IMR-90 (cell line): ENCODE measurements at regions not wholly inside any gene's neighbourhood (a gene's known extent, or its start where the extent isn't known, plus 50 kb on each side); places are given as distances from the start of the nearest gene placed in this dataset.

Source experiments
- ATAC-seq: fragments of 200-7000 bp; cut with Tn5 transposase; 2 replicates; pipeline ENCODE4 v1.9.1; 2020; ENCODE audit warnings: low read depth, mild to moderate bottlenecking, moderate library complexity
- BruUV-seq: library from RNA; stranded (reverse); fragments of 400-500 nt; replicated peaks from 2 replicates; lab custom pipeline; 2021; lab: Mats Ljungman, UMichigan
- CTCF ChIA-PET: fragments of 300-600 bp; formaldehyde crosslinking; extraction: SDS; loops from one replicate; lab custom pipeline; 2021; ENCODE audit warnings: antibody characterized with exemption; lab: Yijun Ruan, JAX
- POLR2A ChIA-PET: fragments of 300-600 bp; sonication (Branson Sonifier 250); formaldehyde crosslinking; loops from one replicate; lab custom pipeline; 2022; ENCODE audit warnings: antibody characterized with exemption; ENCODE audit not compliant: unreplicated experiment; lab: Charles Lee
- DNase-seq: peaks from one replicate; pipeline ENCODE4 v3.0.0; 2013
- H2AFZ ChIP-seq: replicated peaks from 2 replicates; pipeline ENCODE3; 2013; ENCODE audit warnings: low read length, mild to moderate bottlenecking; ENCODE audit not compliant: poor library complexity
- H2AK5ac ChIP-seq: 2 replicates; pipeline ENCODE4 v1.6.1; 2013; ENCODE audit warnings: low read depth, low read length, inconsistent platforms
- H2AK9ac ChIP-seq: replicated peaks from 2 replicates; pipeline ENCODE3; 2013; ENCODE audit warnings: mild to moderate bottlenecking, low read depth, low read length, moderate library complexity; ENCODE audit not compliant: poor library complexity
- H2BK120ac ChIP-seq: 2 replicates; pipeline ENCODE4 v1.6.1; 2013; ENCODE audit warnings: low read depth, low read length, inconsistent platforms
- H2BK15ac ChIP-seq: 3 replicates; pipeline ENCODE4 v1.6.1; 2013; ENCODE audit warnings: low read depth, low read length, inconsistent platforms
- H2BK20ac ChIP-seq: 2 replicates; pipeline ENCODE4 v1.6.1; 2013; ENCODE audit warnings: low read depth, mild to moderate bottlenecking, inconsistent platforms, low read length, moderate library complexity
- H2BK5ac ChIP-seq: 2 replicates; pipeline ENCODE4 v1.6.1; 2013; ENCODE audit warnings: mild to moderate bottlenecking, low read depth, low read length, inconsistent platforms; ENCODE audit not compliant: poor library complexity, severe bottlenecking
- H3K14ac ChIP-seq: replicated peaks from 2 replicates; pipeline ENCODE4 v1.6.1; 2013; ENCODE audit warnings: low read depth, low read length, inconsistent platforms
- H3K18ac ChIP-seq: 2 replicates; pipeline ENCODE4 v1.6.1; 2013; ENCODE audit warnings: low read depth, low read length, control low read depth
- H3K23ac ChIP-seq: 2 replicates; pipeline ENCODE4 v1.6.1; 2013; ENCODE audit warnings: low read depth, low read length, inconsistent platforms
- H3K27ac ChIP-seq: 2 replicates; pipeline ENCODE4 v1.5.1; 2013; ENCODE audit warnings: mild to moderate bottlenecking, control low read depth, low read length; ENCODE audit not compliant: insufficient read depth
- H3K27me3 ChIP-seq: 2 replicates; pipeline ENCODE4 v1.6.1; 2013; ENCODE audit warnings: low read length; ENCODE audit not compliant: control insufficient read depth, insufficient read depth
- H3K36me3 ChIP-seq: 2 replicates; pipeline ENCODE4 v1.6.1; 2013; ENCODE audit warnings: low read length, mixed read lengths; ENCODE audit not compliant: control insufficient read depth, insufficient read depth
- H3K4ac ChIP-seq: 2 replicates; pipeline ENCODE4 v1.6.1; 2013; ENCODE audit warnings: low read depth, low read length, inconsistent platforms
- H3K4me1 ChIP-seq: 2 replicates; pipeline ENCODE4 v1.6.1; 2013; ENCODE audit warnings: low read length, mixed read lengths; ENCODE audit not compliant: control insufficient read depth, insufficient read depth
- H3K4me2 ChIP-seq: 2 replicates; pipeline ENCODE4 v1.6.1; 2013; ENCODE audit warnings: low read depth, mild to moderate bottlenecking, control low read depth, low read length, moderate library complexity
- H3K4me3 ChIP-seq: 2 replicates; pipeline ENCODE4 v1.5.1; 2013; ENCODE audit warnings: low read depth, mild to moderate bottlenecking, control low read depth, low read length, moderate library complexity; ENCODE audit not compliant: insufficient read depth
- H3K56ac ChIP-seq: 2 replicates; pipeline ENCODE4 v1.6.1; 2013; ENCODE audit warnings: low read length, inconsistent platforms; ENCODE audit not compliant: insufficient read depth; ENCODE audit errors: extremely low read depth
- H3K79me1 ChIP-seq, 2 experiments: 2 replicates each; pipeline ENCODE4 v1.6.1; 2013; ENCODE audit warnings: low read length in 2 of 2, inconsistent platforms in 1 of 2, low read depth in 1 of 2
- H3K9ac ChIP-seq: 2 replicates; pipeline ENCODE4 v1.6.1; 2013; ENCODE audit warnings: low read depth, low read length, control low read depth
- H3K9me1 ChIP-seq: 2 replicates; pipeline ENCODE4 v1.6.1; 2013; ENCODE audit warnings: low read length, inconsistent platforms; ENCODE audit not compliant: insufficient read depth
- H3K9me3 ChIP-seq: 2 replicates; pipeline ENCODE4 v1.6.1; 2013; ENCODE audit warnings: low read length; ENCODE audit not compliant: control insufficient read depth, insufficient read depth
- H4K20me1 ChIP-seq: 2 replicates; pipeline ENCODE4 v1.6.1; 2013; ENCODE audit warnings: low read length, inconsistent platforms; ENCODE audit not compliant: insufficient read depth
- H4K5ac ChIP-seq: 2 replicates; pipeline ENCODE4 v1.6.1; 2013; ENCODE audit warnings: mild to moderate bottlenecking, low read depth, low read length, control low read depth
- H4K8ac ChIP-seq, 2 experiments: 2 replicates each; pipeline ENCODE4 v1.6.1; 2013; ENCODE audit warnings: low read depth in 2 of 2, low read length in 2 of 2, control low read depth in 1 of 2, inconsistent platforms in 1 of 2
- H4K91ac ChIP-seq: 2 replicates; pipeline ENCODE4 v1.6.1; 2013; ENCODE audit warnings: low read depth, low read length, inconsistent platforms; ENCODE audit not compliant: insufficient read depth
- CEBPB ChIP-seq: IDR thresholded peaks from 2 replicates; pipeline ENCODE4 v1.6.1; 2012; ENCODE audit warnings: low read depth, low read length, improper control_type of control experiment
- CHD1 ChIP-seq: IDR thresholded peaks from 2 replicates; pipeline ENCODE4 v1.6.1; 2012; ENCODE audit warnings: low read depth, low read length, improper control_type of control experiment
- CTCF ChIP-seq: conservative IDR thresholded peaks from 2 replicates; pipeline ENCODE4 v1.5.1; 2012; ENCODE audit warnings: mild to moderate bottlenecking, low read depth, low read length, improper control_type of control experiment
- MAFK ChIP-seq: IDR thresholded peaks from 2 replicates; pipeline ENCODE4 v1.6.1; 2012; ENCODE audit warnings: low read depth, low read length, improper control_type of control experiment
- MXI1 ChIP-seq: IDR thresholded peaks from 2 replicates; pipeline ENCODE4 v1.6.1; 2012; ENCODE audit warnings: low read depth, mild to moderate bottlenecking, low read length, moderate library complexity, borderline replicate concordance
- NFE2L2 ChIP-seq: fragments of 150-350 bp; IDR thresholded peaks from 2 replicates; pipeline ENCODE4 v1.6.1; 2016; ENCODE audit warnings: low read depth, mild to moderate bottlenecking, low read length
- POLR2A ChIP-seq: IDR thresholded peaks from 2 replicates; pipeline ENCODE4 v1.6.1; 2012; ENCODE audit warnings: mild to moderate bottlenecking, low read depth, low read length
- RFX5 ChIP-seq: IDR thresholded peaks from 2 replicates; pipeline ENCODE4 v1.8.0; 2012; ENCODE audit warnings: low read depth, mild to moderate bottlenecking, low read length, moderate library complexity
- USF2 ChIP-seq: fragments of 150-350 bp; IDR thresholded peaks from 2 replicates; pipeline ENCODE4 v1.6.1; 2017; ENCODE audit warnings: mild to moderate bottlenecking, antibody characterized with exemption, low read length, low read depth
- WGBS, 2 experiments: methylation state at CpG; one replicate each; pipeline versions ENCODE4 v1.1.5 to v1.1.7; 2013; ENCODE audit warnings: missing lambda C conversion rate in 2 of 2; ENCODE audit not compliant: insufficient read length in 1 of 2; ENCODE audit errors: extremely low coverage in 2 of 2; 5-methylcytosine and 5-hydroxymethylcytosine counted together
- dilution Hi-C: fragments of 300-500 bp; cut with HindIII; formaldehyde crosslinking; loops from one replicate; pipeline ENCODE4 v1.14.3; 2018; ENCODE audit warnings: low sequenced_read_pairs; ENCODE audit not compliant: unreplicated experiment
- in situ Hi-C: fragments of 300-500 bp; cut with MboI; formaldehyde crosslinking; loops from 3 replicates; pipeline ENCODE4 v1.14.3; 2019; ENCODE audit warnings: low sequenced_read_pairs, inconsistent platforms, mixed read lengths
- intact Hi-C: fragments of 100-400 bp; cut with micrococcal nuclease; formaldehyde crosslinking; loops from 2 replicates; pipeline ENCODE4 v1.10.0; 2022

- ChIA-PET POLR2A (no interaction called here), CTCF (no interaction called here)
- no peak overlapping the region for H4K91ac ChIP-seq
- in situ Hi-C loops: no loop called here
- no peak overlapping the region for H3K23ac ChIP-seq
- dilution Hi-C loops: no loop called here
- no peak overlapping the region for H4K5ac ChIP-seq
- DNase-seq: no peak
- no peak overlapping the region for H2AK9ac ChIP-seq
- H4K20me1 ChIP-seq: no peaks in the 10 kb centered on the region
- no peak overlapping the region for H3K27ac ChIP-seq
- no peaks in the 10 kb centered on the region for H3K9me1 ChIP-seq
- no peak overlapping the region for H3K4ac ChIP-seq
- no peak overlapping the region for H2BK5ac ChIP-seq
- no peaks in the 10 kb centered on the region for H3K27me3 ChIP-seq
- H2AFZ ChIP-seq: no peak overlapping the region
- no TSS peak for BruUV-seq
- intact Hi-C loops: no loop called here
- TF ChIP-seq RFX5 (no peak), CHD1 (no peak), POLR2A (no peak), MXI1 (no peak), CEBPB (no peak), MAFK (no peak), USF2 (no peak), CTCF (no peak), NFE2L2 (no peak)
- no peak overlapping the region for H3K56ac ChIP-seq
- H3K4me3 ChIP-seq: no peak overlapping the region
- no peaks in the 10 kb centered on the region; the same call in 1 of the 2 replicates for H3K9me3 ChIP-seq
- no peak overlapping the region for H3K18ac ChIP-seq
- H3K36me3 ChIP-seq: no peaks in the 10 kb centered on the region
- no CpG with 5 or more reads among the region's 2 CpGs for WGBS, 2 experiments
- H3K4me1 ChIP-seq: no peaks in the 10 kb centered on the region
- no peak overlapping the region for H3K9ac ChIP-seq
- no peak overlapping the region for H2BK20ac ChIP-seq
- no peak overlapping the region for H2AK5ac ChIP-seq
- no peak overlapping the region for H3K14ac ChIP-seq
- no peak overlapping the region for H3K4me2 ChIP-seq
- H3K79me1 ChIP-seq: no peaks in the 10 kb centered on the region
- H4K8ac ChIP-seq: no peak overlapping the region
- no peak overlapping the region for H2BK15ac ChIP-seq
- ATAC-seq: no peak
- H2BK120ac ChIP-seq: no peak overlapping the region
These were observed 50.8 kb upstream of the REG3A start for GRCh38 chr2:79210274-79210917.
